OCI-M1 (cell line): ENCODE measurements at regions not wholly inside any gene's neighbourhood (a gene's known extent, or its start where the extent isn't known, plus 50 kb on each side); places are given as distances from the start of the nearest gene placed in this dataset.

ENCODE experiments used
- DNase-seq: peaks from one replicate; lab custom pipeline; 2025; lab: John Stamatoyannopoulos, UW

GRCh38 chr11:27858866-27859265 is 158.6 kb upstream of the BDNF start:
- DNase-seq = no peak

DNA sequence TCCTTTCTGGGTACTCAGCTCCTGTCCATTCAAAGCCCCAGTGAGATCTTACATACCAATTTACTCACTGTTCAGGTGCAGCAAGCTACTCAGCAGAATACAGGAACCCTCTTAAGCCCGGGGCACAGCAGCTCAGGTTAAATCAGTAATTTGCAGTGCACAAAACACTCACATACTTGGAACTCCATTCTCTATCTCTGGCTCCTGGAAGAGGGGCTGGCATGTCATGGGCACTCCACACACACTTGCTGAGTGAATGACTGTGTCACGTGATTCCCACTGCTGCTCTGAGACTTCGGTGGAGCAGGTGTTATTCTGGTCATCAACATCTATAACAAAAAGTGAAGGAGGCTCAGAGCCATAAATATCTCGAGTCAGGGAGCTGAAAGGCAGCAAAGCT is 157.3 kb upstream of the BDNF start:
- no peak for DNase-seq

GRCh38 chr11:27857014-27857413 is 156.8 kb upstream of the BDNF start:
- peak; percentile 45 for DNase-seq

GRCh38 chr11:27848423-27848822 is 148.2 kb upstream of the BDNF start:
- DNase-seq = no peak

GRCh38 chr11:27847496-27847895 is 147.2 kb upstream of the BDNF start:
- DNase-seq = no peak

DNA sequence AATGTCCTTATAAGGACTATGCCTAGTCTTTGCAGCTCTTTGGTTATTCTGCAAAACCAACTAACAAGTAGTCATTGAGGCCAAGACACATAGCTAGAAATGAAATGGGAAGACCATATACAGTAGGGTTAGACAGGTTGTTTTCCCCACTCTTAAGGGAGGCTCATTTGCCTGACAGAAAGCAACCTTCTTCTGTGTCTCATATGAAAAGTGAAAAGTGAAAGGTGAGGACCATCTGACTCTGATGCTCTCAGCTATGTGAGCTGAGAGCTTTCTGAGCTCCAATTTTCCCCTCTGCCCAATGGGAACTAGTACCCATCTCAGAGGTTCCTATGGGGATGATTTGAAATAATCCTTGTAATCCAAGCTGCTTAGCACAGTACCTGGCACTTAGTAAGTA is 142.0 kb upstream of the BDNF start:
- no peak for DNase-seq

DNA sequence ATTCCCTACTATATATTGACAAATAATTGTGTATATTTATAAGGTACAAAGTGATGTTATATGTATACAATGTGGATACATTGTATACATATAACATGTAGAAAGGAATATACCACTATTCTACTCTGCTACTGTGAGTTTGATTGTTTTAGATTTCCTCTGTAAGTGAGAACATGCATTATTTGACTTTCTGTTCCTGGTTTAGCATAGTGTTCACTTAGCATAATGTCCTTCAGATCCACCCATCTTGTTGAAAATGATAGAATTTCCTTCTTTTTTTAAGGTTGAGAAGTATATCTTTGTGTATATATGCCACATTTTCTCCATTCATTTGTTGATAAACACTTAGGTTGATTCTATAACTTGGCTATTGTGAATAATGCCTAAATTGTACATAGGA is 140.8 kb upstream of the BDNF start:
- no peak for DNase-seq

DNA sequence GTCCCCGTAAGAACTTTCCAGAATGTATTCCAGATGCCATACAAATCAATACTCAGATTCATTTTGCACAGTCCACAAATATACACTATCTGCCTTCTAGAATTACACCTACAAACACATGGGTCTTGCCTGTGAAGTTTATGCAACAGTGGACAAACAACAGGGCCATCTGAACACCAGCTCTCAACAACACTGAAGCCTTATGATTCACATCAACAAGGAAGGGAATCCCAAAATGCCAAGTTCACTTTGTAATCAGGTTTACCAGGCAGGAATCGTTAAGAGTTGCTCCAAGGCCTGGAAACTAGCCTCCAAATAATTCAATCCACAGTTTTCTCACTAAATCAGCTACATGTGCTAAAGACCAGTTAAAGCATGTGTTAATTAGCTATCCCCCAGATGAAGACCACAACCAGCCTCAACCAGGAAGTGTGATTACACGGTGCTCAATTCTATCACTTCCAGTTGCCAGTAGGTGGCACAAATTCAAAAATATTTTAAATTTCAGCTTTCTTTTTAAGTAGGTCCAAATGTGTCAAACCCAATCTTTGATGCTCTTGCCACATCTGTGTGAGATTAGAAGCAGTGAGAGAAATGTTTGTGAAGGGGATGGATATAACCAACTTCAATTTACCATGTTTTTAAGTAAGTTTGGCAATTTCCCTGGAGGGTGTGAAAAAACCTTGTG is 139.1 kb upstream of the BDNF start:
- peak; percentile 56 for DNase-seq

GRCh38 chr11:27838674-27839073 is 138.4 kb upstream of the BDNF start:
- no peak for DNase-seq

GRCh38 chr11:27837895-27838563 is 137.8 kb upstream of the BDNF start:
- DNase-seq = no peak

- DNase-seq = peak; percentile 27
Observed at GRCh38 chr11:27830206-27830605, 130.0 kb upstream of the BDNF start.

DNA sequence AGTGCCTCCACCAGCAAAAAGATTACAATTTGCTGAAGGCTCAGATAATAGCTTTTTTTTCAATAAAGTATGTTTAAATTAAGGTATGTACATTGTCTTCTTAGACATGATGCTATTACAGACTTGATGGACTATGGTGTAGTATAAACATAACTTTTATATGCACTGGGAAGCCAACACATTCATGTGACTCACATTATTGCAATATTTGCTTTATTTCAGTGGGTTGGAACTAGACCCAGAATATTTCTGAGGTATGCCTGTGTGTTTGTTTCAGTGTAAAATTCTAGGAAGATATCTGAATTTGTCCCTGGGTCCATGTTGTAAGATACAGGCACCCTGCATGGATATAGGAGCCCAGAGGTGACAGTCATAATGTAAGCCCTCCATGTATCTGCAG is 120.0 kb upstream of the BDNF start:
- DNase-seq = no peak

DNA sequence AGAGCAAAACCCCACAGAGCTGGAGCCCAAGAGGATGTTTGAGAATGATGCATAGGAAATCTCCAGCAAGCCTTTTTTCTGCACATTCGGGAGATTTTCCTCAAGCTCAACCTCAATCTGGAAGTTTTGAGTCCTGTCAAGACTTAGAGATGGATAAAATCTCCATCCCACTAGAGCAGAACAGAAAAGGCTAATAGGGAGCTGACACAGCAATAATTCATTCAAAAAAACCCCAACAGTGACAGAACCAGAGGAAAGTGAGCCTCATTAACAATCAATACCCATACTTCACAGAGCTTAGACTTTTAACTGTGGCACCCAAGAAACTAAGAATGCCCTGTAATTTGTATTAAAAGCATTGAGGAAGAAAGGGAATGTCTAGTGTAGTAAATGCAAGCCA is 115.9 kb upstream of the BDNF start:
- DNase-seq = no peak

- DNase-seq = no peak
Observed at GRCh38 chr11:27812341-27812740, 112.1 kb upstream of the BDNF start.

- no peak for DNase-seq
Observed at GRCh38 chr11:27807596-27807995, 107.3 kb upstream of the BDNF start.

DNA sequence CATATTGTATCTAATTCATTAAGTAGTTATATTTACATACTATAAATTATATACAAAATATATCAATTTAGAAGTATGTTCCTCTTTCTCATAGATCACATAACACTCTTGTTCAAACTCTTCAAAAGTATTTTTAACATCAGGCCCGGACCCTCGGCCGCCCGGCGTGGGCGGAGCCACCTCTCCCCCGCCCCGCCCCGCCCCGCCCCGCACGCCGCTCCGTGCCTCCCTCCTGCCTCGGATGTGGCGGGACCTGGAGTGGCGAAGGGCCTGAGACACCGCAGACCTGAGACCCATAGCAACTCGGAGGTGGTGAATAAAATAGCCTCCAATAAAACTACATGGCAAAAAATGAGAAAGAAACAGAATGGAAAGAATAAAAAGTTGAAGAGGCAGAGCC is 105.9 kb upstream of the BDNF start:
- no peak for DNase-seq

DNA sequence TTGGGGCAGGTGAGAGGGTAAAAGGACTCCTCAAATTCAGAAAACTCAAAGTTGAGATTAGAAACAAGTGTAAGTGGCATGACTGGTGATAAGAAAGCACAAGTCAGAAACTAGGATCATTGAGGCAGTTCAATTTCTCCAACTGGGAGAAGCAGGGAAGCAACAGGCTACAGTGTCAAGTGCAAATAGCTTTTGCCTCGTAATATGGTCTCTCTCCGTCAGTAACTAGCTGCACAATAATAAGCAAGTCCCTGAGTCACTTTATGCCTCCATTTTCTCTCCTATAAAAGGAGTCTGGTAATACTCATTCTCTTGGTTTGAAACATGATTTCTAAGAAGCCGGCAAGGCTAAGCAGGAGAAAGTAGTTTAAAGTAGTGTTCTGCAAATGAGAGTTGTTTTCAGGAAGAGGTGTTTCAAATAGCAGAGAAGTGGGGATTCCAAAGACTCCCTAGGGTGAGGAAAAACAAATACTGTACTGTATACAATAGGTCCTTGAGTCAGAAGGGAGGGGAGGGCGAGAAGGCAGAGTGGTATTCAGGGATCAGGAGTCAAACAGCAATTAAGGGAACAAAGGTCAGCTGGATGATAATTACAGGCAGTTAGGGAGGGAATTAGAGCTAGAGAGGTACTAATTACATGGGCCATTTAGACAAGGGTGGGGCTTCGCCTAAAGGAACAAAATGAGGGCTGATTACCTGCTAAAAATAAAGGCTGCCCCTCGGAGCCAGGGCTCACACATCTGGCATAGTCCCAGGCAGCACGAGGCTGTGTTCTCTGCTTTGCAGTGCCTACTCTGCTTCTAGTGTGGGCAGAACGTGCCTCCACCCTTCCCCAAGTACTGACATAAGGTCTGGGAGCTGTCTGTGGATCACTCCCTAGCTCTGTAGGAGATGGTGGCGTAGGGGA is 96.0 kb upstream of the BDNF start:
- DNase-seq = no peak

DNA sequence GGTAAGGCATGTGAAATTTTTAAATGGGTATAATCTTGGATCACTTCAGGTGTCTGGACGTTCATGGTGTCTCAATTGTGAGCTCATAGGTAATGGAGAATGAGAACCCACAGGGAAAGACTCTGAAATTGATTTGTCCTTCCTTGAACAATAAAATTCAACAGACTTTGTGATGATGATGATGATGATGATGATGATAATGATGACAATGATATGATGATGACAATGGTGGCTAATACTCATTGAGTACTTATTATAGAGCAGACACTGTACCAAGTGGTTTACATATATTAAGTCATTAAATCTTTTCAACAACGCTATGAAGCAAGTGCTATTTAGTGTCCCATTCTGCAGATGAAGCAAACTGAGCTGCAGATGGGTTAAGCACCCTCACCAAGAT is 86.6 kb upstream of the BDNF start:
- DNase-seq = no peak

GRCh38 chr11:27786331-27786730 is 86.1 kb upstream of the BDNF start:
- DNase-seq = no peak

- no peak for DNase-seq
Observed at GRCh38 chr11:27783701-27784355, 83.6 kb upstream of the BDNF start.

GRCh38 chr11:27777033-27777432 is 76.8 kb upstream of the BDNF start:
- no peak for DNase-seq

- no peak for DNase-seq
Observed at GRCh38 chr11:27773884-27774283, 73.6 kb upstream of the BDNF start.
